ENCODE measurements at regions not wholly inside any gene's neighbourhood (a gene's known extent, or its start where the extent isn't known, plus 50 kb on each side); places are given as distances from the start of the nearest gene placed in this dataset.

DNA sequence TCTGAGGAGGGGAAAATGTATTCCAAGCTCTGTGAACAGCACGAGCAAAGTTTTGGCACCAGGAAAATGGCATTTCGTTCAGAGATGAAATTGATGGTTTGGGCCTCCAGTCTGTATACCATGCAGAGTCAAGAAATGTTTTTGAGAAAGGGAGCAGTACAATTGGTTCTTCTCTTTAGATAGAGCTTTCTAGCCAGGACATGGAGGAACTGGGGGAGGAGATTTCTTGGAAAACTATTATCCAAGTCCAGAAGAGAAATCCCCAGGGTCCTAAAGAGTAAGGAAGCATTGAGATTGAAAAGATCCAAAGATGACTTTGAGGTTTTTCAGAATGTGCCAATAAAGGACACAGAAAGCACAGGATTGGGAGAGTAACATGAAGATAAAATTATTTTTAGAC lies 432.4 kb downstream of the TNS1 start:
- DNase-seq = no peak

DNA sequence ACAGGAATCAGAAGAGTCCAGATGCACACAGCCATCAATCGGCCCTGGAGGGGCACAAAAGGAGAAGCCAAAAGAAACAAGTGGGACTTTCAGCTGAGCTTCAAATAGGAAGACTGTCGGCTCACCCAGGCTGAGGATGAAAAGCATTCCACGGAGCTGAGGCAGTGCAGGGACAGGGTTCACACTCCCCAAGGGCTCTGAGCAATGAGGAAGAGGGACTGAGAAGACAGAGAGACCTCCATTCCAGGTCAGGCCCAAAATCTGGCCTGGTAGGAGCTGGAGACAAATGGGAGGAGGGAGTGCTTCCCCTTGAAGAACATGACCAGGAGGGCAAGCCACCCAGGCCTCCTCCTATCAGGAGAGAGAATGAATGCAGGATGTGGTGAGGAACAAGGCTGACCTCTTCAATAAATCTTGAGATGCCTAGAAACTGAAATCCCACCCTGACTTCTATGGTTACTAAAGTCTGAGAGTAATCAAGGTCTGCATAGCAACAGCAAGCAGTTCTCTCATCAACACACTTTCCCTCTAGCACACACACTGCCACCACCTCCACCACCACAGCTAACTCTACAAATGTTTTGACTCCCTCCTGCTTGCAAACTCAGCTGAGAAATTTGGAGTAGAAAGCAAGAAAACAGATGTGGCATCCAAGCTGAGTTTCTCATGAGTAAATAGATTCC lies 434.4 kb downstream of the TNS1 start:
- DNase-seq = no peak

DNA sequence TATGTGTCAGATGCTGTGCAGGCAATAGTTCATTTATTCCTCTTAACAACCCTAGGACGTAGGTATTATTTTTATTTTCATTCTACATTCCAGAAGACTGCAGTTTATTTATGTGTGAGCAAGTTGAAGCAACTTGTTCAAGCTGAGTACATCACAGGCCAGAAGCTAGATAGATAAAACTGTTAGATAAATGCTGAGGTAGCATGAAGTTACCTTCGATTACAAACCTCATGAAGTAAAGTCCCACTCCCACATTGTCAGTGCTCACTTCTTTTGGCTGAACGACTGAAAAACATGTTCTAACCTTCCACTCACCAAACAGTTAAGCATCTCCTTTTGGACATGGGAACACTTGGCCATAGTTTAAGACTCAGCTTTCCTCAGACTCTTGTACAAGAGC lies 439.2 kb downstream of the TNS1 start:
- DNase-seq = no peak

DNA sequence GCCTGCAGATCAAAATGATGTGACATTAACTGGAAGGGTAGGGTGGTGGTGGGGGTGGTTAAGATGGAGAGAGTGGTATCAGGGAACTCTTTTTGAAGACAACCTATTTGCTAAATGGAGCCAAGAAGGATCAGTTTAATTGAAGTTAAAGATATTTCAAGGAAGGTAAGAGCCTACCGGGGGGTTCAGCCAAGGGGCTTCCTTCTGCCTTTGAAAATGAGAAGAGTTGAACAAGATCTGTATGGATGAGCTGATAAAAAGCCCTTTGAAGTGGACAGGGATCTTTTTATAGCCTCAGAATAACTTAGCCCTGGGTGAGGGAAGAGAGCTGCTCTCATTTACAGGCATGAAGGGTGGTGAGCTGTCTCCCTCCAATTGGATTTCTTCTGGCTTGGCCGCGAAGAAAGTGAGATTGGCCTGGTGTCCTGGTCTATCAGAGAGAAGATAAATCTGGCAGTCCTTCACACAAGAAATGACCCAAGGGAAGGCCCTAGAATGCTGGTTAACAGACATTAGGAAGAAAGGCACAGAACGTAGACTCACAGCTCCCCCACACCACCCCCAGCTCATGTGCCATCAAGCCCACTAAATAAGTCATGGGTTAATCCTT lies 439.8 kb downstream of the TNS1 start:
- no peak for DNase-seq

DNA sequence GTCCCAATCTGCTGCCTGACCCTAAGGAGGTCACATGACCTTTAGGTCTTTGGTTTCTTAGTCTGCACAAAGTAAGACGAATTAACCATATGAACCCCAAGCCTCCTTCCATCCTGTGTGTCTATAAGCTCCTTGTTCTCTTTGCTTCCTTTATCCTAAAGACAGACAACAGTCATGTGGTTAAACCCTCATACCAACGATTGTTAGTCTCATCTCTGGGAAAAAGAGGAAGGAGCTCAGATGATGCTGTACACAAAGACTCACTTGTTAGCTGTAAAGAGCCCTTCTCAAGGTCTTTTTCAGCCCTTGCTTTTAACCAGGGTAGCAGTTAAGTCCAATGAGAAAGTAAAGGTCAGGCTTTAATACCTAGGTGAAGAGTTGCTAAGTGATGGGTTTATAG lies 443.7 kb downstream of the TNS1 start:
- no peak for DNase-seq

DNA sequence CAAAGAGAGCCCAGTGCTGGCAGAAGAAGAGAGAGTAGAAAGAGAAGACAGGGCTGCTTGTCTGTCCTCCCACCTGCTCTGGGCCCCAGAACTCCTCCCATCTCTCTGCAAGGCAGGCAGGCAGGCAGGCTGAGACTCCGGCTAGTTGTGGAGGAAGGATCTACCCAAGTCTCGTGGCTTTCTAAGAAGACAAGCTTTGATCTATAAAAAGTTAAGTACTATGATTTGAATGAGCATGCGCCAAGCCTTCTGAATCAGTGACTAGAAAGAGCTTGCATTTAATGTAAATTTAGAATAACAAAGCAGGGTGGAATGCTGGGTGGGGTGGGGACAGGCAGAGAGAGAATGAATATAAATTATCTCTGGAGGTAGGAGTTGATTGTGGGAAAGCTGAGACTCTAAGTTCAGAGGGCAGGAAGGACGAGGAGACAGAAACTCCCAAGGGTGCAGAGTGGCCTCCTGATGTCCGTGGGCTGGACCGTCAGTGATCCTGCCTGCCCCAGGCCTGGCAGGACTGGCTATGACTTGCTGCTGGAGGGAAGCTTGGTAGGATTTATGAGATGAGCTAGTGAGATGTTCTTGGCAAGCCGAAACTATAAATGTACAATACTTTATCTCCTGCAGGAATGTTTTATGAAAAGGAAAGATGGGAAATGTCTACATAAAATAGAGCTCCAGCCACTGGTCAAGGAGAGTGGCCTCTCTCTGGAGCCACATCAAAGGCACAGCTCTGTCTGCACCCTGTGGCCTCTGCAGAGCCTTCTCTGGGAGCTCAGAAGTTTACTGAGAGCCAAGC lies 447.5 kb downstream of the TNS1 start:
- DNase-seq = no peak

DNA sequence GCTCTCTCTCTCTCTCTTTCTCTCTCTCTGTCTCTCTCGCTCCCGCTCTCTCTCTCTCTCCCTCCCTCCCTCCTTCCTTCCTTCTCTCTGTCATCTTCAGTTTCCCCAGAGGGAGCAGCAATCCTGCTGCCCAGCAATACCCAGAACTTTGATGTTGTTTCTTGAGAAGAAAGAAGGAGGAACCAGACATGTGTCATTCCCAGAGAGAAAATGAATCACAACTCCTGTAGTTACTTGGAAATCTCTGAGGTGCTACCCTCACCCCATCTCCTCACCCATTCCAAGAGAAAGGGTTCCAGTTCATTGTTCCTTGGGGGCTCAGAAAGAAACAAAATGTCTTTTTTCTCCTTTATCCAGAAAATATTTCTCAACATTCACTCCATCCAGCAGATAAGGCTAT lies 449.1 kb downstream of the TNS1 start:
- DNase-seq = no peak

DNA sequence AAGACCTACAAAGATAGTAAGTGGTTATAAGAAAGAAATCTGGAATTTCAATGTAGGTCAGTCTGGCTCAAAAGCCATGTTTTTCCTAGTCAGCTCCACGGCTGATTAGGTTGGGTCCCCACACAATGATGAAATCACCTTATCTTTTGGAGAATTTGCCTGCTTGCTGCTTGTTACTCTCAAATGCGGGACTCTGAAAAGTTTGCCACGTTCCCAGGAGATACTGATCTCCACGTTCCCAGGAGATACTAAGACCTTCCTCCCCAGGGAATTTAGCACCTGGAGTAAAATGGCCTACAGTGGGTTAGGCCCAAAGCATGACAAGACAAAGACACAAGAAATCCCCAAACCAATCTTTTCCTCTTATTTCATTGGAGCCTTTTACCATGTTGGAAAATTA lies 449.6 kb downstream of the TNS1 start:
- DNase-seq = no peak

DNA sequence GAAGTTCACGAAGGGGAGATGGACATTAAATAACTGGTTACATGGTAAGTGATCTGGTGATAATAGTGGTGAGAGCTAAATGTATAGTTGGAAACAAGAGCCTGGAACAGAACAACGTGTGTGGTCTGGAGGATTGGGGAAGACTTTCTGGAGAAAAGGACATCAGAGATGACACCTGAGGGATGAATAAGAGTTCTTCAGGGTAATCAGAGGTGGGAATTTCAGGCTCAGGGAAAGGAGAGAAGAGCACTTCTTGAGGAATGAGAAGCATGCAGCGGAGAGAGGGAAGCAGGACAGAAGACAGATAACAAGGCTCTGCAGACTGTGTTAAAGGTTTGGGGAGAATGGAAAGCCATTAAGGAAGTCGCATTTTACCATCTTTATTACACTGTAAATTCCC lies 450.7 kb downstream of the TNS1 start:
- DNase-seq = no peak

DNA sequence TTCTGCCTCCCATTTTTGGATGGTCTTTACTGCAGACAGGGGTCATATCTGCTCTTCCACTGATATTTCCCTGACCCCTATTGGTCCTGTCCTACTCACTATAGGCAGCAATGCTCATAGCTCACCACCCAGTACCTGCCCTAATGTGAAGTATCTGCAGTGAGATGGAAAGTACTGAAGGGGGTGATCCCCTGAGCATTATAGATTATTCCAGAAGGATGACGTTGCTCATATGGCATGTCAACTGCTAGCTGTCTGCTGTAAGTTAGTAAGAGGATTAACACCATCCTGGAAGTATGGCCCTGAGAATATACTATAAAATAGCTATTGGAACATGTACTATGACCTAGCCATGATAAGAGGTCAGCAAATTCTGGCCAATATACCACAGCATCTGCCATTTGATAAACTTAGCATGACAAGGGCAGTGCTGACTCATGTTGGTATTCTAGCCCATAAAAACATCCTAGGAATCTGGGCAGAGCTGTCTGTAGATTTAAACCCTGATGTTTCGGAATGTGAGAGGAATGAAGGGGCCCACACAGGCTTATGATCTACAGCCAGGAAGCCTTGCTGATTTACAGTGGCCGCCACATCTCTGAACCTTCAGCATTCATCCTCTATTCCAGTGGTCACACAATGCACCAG lies 451.4 kb downstream of the TNS1 start:
- DNase-seq = no peak

DNA sequence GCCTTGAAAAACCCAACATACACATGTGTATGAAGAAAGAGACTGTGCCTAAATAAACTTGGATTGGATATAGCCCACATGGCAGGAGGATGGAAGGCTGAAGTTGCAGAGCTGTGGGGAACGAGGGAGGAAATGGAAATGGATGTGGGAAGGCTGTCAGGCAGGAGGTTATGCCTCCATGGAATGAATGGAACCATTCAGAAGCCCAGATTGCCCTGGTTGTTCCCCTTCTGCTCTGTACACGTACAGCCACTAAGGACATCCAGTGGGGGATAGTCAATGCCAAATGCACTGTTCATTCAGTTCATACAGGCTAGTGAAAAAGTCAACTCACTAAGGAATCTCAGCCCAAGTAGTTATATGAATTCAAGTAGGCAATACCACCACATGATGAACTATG lies 463.7 kb downstream of the TNS1 start:
- no peak for DNase-seq

DNA sequence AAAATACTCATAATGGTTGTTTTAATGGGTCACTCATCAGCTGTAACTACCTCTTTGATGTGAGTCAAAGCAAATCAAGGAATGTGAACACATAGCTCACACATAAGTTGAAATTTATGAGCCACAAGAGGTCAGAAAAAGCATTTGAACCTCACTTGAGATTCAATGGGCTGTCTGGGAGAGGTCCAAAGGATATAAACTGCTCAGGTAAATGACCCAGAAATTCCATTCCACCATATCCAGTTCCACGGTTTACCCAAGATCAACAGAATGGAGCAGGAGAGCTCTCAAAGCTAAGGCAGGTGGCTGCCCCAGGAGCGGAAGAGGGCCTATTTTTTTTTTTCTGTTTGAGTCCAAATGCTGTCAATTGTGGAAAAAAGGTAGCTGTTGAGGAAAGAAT lies 464.1 kb downstream of the TNS1 start:
- no peak for DNase-seq

DNA sequence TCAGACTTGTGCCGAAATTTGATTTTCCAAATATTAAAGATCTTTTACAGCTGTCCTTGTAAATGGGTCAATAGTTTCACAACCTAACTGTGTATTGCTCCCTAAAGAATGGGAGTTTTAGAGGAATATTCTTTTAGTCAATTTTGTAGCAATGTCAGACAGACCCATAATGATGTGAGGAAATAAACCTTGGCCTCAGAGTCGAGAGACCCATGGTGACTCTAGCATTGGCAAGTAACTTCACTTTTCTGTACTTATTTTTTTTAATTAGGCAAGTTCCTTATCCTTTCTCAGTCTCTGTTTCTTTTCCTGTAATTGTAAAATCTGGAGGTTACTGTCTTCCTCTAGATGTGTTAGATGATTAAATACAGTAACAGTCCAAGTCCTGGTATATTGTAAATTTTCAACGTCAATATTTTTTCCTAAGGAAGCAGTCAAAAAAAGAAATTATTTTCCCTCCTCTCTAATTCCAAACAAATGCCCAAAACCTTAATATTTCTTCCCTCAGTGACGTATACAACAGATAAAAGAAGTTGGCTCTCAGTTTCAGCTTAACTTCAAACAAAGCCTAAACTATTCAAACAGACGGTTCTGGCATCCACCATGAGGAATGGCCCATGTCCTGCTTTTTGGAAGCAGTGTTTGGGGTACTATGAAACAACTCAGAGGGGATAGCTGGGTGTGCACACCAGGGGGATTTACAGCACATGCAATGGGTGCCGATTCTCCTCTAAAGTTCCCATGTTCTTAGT lies 466.7 kb downstream of the TNS1 start:
- no peak for DNase-seq

DNA sequence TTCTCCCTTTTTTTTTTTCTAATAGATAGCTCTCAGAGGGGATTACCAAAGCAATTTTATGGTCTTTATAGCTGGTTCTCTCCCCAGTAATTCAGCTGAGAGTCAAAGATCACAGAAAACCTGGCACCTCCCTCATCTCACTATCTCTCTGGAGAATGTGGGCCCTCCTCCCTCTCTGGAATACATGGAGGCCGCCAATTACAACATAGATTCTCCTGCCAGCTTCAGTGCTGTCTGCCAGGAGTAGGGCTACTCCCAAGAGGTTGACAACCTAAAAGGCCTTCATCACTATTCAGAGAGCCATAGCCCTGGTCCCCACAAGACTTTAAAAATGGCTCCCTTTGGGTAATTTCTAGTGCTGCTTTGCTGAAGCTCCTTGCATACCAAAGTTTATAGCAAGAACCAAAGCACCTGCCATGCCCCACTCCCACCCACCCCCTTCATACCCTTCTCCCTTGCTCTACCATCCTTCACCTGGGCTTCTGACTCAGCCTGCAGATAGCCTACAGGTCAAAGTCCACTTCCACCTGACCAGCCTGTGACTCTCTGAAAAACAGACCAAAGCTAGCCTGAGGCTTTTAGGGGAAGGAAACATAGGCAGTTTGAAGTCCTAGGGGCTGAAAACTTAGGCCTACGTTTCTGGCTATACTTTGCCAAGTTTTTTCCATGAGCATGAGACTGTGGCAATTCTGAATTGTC lies 472.3 kb downstream of the TNS1 start:
- DNase-seq = no peak

DNA sequence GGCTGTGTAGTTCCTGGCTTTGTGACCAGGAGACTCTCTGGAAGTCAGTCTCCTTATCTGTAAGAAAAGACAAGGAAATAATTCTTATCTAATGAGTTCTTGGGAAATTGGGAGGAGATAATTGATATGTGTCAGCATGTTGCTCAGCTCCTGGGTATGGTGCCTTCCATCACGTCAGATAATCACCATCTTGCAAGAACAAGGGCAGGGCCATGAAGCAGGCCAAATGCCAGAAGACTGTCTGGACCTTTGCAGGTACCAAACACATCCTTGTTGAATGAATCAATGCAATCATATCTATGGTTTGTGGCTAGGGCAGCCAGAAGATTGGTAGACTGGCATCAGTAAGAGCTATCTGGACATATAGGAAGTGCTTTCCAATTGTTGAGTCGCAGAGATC lies 473.5 kb downstream of the TNS1 start:
- no peak for DNase-seq

DNA sequence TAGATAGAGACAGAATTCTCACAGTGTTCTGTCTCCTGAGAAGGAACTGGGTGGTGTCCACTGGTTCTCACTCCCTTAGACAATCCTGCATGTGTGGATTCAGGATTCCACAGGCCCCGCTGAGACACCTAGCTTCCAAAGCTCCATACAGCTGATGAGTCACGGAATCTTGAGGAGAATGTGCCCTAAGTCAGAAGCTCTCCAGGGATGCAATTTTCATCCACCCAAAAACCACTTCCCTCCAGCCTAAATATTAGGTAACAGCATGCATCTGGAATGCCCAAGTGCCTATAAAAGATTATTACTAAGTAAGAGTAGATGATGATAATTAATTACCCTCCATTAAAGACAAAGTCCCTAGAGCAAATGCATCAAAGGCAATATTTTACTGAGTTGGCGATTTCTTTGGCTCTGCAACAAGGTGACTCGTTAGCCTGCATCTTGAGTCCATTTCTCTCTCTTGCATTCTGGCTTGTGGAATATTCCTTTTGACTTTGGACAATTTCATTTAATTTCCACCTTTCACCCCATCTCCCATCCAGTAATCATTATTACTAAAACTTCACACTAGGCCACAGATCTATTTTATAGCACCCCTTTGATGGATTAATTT lies 475.1 kb downstream of the TNS1 start:
- no peak for DNase-seq

DNA sequence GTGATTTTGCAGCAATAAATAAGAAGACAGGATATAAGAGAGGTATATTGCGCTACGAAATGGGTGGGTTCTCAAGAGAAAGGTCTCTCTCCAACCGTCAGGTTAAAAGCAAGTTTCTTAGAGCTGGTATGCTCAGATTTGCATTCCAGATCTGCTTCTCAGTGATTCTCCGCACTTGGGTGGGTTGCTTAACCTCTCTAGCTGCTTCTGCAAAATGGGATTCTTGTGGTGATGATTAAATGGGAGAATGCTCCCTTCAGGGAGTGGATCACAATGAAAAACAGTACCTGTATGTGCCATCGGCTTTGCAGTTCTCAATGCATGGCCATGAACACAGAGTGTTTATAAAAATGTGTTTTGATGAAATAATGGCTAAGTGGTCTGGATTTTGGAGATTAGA lies 477.7 kb downstream of the TNS1 start:
- DNase-seq = no peak

DNA sequence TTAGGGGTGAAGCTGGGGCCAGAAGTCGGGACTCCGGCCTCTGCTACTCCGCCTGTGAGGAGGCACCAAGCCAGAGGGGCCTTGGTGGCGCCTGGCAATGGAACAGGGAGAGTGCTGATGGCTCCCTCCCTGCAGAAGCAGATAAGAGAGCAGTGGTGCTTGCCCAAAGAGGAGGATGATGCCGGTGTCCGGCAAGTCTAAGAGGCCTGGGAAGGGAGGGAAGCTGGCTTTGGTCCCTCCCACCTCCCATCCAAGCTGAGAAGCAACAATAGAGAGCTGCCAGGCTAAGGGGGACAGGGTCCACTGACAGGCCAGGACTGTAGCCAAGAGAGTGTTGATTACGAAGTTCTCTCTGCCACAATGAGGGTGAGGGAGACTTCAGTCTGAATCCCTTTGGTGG lies 479.5 kb downstream of the TNS1 start:
- no peak for DNase-seq

DNA sequence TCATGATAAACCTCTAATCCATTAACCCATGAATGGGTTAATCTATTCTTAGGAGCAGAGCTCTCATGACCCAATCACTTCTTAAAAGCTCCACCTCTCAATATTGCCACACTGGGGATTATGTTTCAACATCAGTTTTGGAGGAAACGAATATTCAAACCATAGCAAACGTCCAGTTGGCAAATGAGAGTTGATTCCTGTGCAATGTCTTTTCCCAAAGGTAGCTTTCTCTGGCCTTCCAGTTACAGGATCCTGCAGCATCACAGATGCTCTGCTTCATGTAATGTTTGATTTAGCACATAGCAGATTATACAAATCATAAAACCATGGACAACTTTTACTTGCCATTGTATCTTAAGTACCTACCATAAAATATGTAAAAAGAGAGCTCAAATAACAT lies 481.0 kb downstream of the TNS1 start:
- DNase-seq = no peak

DNA sequence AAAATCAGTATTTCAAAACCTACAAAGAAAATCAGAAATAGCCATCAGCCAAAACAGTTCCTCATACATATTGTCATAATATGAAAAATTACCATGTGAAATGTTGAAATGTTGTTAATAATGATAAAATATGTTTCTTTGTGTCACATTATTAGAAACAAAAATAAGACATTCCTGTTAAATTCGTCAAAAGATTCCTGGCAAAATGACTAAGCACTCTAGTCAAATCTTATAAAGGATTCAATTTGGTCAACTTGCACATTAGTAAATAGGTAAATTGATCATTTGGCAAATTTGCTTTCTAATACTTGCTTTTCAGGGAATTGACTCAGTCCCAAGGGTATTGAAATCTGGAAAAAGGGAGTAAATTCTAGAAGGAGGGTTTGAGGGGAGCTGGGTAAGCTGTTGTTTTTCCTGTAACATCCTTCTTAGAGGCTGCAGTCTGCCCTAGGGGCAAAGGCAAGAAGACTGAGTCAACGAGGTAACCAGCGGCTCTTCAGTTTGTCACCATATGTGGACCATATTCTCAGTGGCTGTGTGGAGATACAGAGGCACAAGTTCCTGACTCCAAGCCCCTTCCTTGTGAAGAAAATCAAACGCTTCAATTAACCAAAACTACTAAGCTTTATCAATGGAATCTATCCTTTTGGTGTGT lies 482.3 kb downstream of the TNS1 start:
- no peak for DNase-seq

DNA sequence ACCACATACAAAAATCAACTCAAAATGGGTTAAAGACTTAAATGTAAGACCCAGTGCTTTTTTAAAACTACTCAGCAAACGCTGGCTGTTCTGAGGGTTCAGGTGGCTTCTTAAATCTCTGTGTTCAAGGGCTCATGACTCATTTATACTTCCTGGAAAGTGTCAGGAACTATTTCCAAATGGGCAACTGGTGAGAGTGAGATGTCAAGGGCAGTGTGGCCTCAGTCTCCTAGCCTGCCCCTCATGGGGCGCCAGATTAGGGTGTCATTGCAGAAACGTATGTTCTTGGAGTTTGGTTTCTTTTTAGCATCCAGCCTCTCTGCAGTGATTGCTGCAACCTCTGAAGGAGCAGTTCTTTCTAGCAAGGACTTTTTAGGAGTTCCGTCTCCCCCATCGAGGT lies 485.4 kb downstream of the TNS1 start:
- no peak for DNase-seq

Data from effector CD8-positive, alpha-beta T cell (primary cell).